HepG2 (cell line): ENCODE measurements at regions not wholly inside any gene's neighbourhood (a gene's known extent, or its start where the extent isn't known, plus 50 kb on each side); places are given as distances from the start of the nearest gene placed in this dataset.
"Not testable (repeated sequence)": the region's sequence is repeated elsewhere in the genome, so short reads cannot be mapped to it uniquely, and the experiment has no call there.

Experiments
- ATAC-seq: fragments of 200-7000 bp; cut with Tn5 transposase; 3 replicates; pipeline ENCODE4 v1.9.1; 2020; ENCODE audit warnings: mild to moderate bottlenecking, moderate library complexity
- BruUV-seq: library from RNA; stranded (reverse); fragments of 400-500 nt; replicated peaks from 2 replicates; lab custom pipeline; 2021; lab: Mats Ljungman, UMichigan
- CTCF ChIA-PET: fragments of 300-600 bp; formaldehyde crosslinking; extraction: SDS; loops from one replicate; lab custom pipeline; 2021; ENCODE audit warnings: low total read pairs, inconsistent platforms, low intra/inter-chr PET ratio; lab: Yijun Ruan, JAX
- POLR2A ChIA-PET: fragments of 350-600 bp; sonication (Branson Sonifier 250); formaldehyde crosslinking; loops from one replicate; lab custom pipeline; 2020; ENCODE audit warnings: antibody characterized with exemption, inconsistent platforms; lab: Yijun Ruan, JAX
- DNase-seq: peaks from one replicate; pipeline ENCODE4 v3.0.0-alpha.2; 2015; ENCODE audit warnings: low spot score
- FAIRE-seq: peaks from 3 replicates; lab custom pipeline; 2011; peaks lifted over from hg19 to GRCh38; lab: Jason Lieb, UNC
- H2AFZ ChIP-seq: one replicate; pipeline ENCODE4 v1.6.1; 2011; ENCODE audit warnings: low read length, inconsistent platforms
- H3K27ac ChIP-seq: fragments of 300-600 bp; 3 replicates; pipeline ENCODE4 v1.8.0; 2011; ENCODE audit warnings: mixed run types, mild to moderate bottlenecking, mixed read lengths, low read length, inconsistent platforms; ENCODE audit not compliant: insufficient read depth; ENCODE audit errors: extremely low read length
- H3K27me3 ChIP-seq, 2 experiments: fragments of 200-600 bp in 1 of 2; 2 replicates in 1 of 2; 3 replicates in 1 of 2; pipeline versions ENCODE4 v1.6.0 to v1.8.0; 2011; ENCODE audit warnings: low read length in 2 of 2, mild to moderate bottlenecking in 2 of 2, moderate library complexity in 2 of 2, inconsistent platforms in 1 of 2; ENCODE audit not compliant: insufficient read depth in 2 of 2, control insufficient read depth in 1 of 2
- H3K36me3 ChIP-seq, 2 experiments: fragments of 200-600 bp in 1 of 2; replicated peaks in 1 of 2; 2 replicates in 1 of 2; 3 replicates in 1 of 2; pipeline versions ENCODE4 v1.5.1 to v1.8.0; 2011; ENCODE audit warnings: low read length in 2 of 2, inconsistent platforms in 1 of 2; ENCODE audit not compliant: insufficient read depth in 2 of 2, control insufficient read depth in 1 of 2
- H3K4me1 ChIP-seq: 2 replicates; pipeline ENCODE4 v1.5.1; 2012; ENCODE audit warnings: low read length, inconsistent platforms; ENCODE audit not compliant: insufficient read depth
- H3K4me2 ChIP-seq: 2 replicates; pipeline ENCODE4 v1.6.0; 2011; ENCODE audit warnings: low read depth, low read length, inconsistent platforms
- H3K4me3 ChIP-seq, 3 experiments: fragments of 200-600 bp in 1 of 3; sonication (generic), shearing (Covaris generic) in 1 of 3; replicated peaks in 1 of 3; 2 replicates each; pipeline ENCODE4 v1.5.1; 2011 to 2016; ENCODE audit warnings: low read length in 3 of 3, inconsistent platforms in 2 of 3, low read depth in 2 of 3, mild to moderate bottlenecking in 2 of 3, control low read depth in 1 of 3, mixed read lengths in 1 of 3; ENCODE audit not compliant: insufficient read depth in 1 of 3
- H3K79me2 ChIP-seq: one replicate; pipeline ENCODE4 v1.6.1; 2011; ENCODE audit warnings: low read length, inconsistent platforms; ENCODE audit not compliant: insufficient read depth
- H3K9ac ChIP-seq: 2 replicates; pipeline ENCODE4 v1.6.0; 2011; ENCODE audit warnings: mild to moderate bottlenecking, low read depth, low read length, inconsistent platforms; ENCODE audit not compliant: insufficient read depth
- H3K9me3 ChIP-seq: 2 replicates; pipeline ENCODE4 v1.5.1; 2012; ENCODE audit warnings: mild to moderate bottlenecking, low read length
- H4K20me1 ChIP-seq: 2 replicates; pipeline ENCODE4 v1.6.0; 2011; ENCODE audit warnings: inconsistent platforms, mild to moderate bottlenecking, low read length, moderate library complexity; ENCODE audit not compliant: insufficient read depth
- FOSL1 ChIP-seq: sonication (generic); formaldehyde crosslinking; IDR thresholded peaks from 2 replicates; pipeline ENCODE4 v1.9.0; 2021; ENCODE audit warnings: missing genetic modification reagents, borderline replicate concordance
- GATAD1 ChIP-seq: IDR thresholded peaks from 2 replicates; pipeline ENCODE4 v1.6.1; 2016; ENCODE audit warnings: missing genetic modification reagents, missing compliant biosample characterization
- POGZ ChIP-seq: sonication (generic); formaldehyde crosslinking; IDR thresholded peaks from 2 replicates; pipeline ENCODE4 v1.4.0; 2020; ENCODE audit warnings: mild to moderate bottlenecking, missing genetic modification reagents
- SALL1 ChIP-seq: sonication (generic); formaldehyde crosslinking; IDR thresholded peaks from 2 replicates; pipeline ENCODE4 v1.8.0; 2022; ENCODE audit warnings: mild to moderate bottlenecking, missing genetic modification reagents
- ZNF253 ChIP-seq: sonication (generic); formaldehyde crosslinking; IDR thresholded peaks from 2 replicates; pipeline ENCODE4 v1.8.0; 2022; ENCODE audit warnings: mild to moderate bottlenecking, missing genetic modification reagents, borderline replicate concordance
- ZNF550 ChIP-seq: sonication (generic); formaldehyde crosslinking; IDR thresholded peaks from 2 replicates; pipeline ENCODE4 v1.4.0; 2020; ENCODE audit warnings: mild to moderate bottlenecking, missing genetic modification reagents, borderline replicate concordance
- ZSCAN31 ChIP-seq: sonication (generic); formaldehyde crosslinking; IDR thresholded peaks from 2 replicates; pipeline ENCODE4 v1.5.0; 2020; ENCODE audit warnings: low read depth, mild to moderate bottlenecking, missing genetic modification reagents
- WGBS: methylation state at CpG from one replicate; pipeline ENCODE4 v1.1.6; 2017; ENCODE audit warnings: low lambda C conversion rate; 5-methylcytosine and 5-hydroxymethylcytosine counted together
- in situ Hi-C: cut with HindIII; loops from 2 replicates; pipeline ENCODE4 v1.10.0; 2017; ENCODE audit warnings: low pct_unique_long_range_greater_than_20kb; ENCODE audit not compliant: extremely low pct_ligation_motif_present
- intact Hi-C: fragments of 100-400 bp; cut with micrococcal nuclease; formaldehyde crosslinking; loops from one replicate; pipeline ENCODE4 v1.10.0; 2022; ENCODE audit not compliant: unreplicated experiment
- TF ChIP-seq, protein P1 (sequence below), 2 experiments: sonication (generic) in 1 of 2; formaldehyde crosslinking in 1 of 2; IDR thresholded peaks; 2 replicates each; pipeline versions ENCODE4 v1.6.1 to v1.9.0; 2014 to 2022; ENCODE audit warnings: antibody characterized with exemption in 1 of 2, borderline replicate concordance in 1 of 2, inconsistent platforms in 1 of 2, low read depth in 1 of 2, missing genetic modification reagents in 1 of 2
- TF ChIP-seq, protein P2 (sequence below): IDR thresholded peaks from 2 replicates; pipeline ENCODE4 v1.6.1; 2012; ENCODE audit warnings: inconsistent platforms

DNA sequence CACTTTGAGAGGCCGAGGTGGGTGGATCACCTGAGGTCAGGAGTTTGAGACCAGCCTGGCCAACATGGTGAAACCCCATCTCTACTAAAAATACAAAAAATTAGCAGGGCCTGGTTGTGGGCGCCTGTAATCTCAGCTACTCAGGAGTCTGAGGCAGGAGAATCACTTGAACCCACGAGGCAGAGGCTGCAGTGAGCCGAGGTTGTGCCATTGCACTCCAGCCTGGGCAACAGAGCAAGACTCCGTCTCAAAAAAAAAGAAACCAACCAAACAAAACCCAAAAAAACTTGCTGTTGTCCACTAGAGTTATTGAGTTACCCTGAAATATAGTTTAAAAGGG lies 186.7 kb downstream of the GOLGA6L6 start:
- H4K20me1 ChIP-seq, intact Hi-C loops, in situ Hi-C loops, DNase-seq, H3K4me2 ChIP-seq, H3K79me2 ChIP-seq, H3K36me3 ChIP-seq, ATAC-seq, FAIRE-seq, H3K27ac ChIP-seq, H2AFZ ChIP-seq, BruUV-seq, H3K27me3 ChIP-seq, H3K9me3 ChIP-seq, H3K4me3 ChIP-seq, H3K4me1 ChIP-seq, POLR2A ChIA-PET, H3K9ac ChIP-seq: not testable (repeated sequence)
- 6% methylated on average over 5 of the region's 5 CpGs for WGBS
- CTCF ChIA-PET: interaction anchor here (3.0 kb wide), 1 partner anchor 1869 kb away, joined by 32 read pairs; no protein-coding TSS in a partner anchor

DNA sequence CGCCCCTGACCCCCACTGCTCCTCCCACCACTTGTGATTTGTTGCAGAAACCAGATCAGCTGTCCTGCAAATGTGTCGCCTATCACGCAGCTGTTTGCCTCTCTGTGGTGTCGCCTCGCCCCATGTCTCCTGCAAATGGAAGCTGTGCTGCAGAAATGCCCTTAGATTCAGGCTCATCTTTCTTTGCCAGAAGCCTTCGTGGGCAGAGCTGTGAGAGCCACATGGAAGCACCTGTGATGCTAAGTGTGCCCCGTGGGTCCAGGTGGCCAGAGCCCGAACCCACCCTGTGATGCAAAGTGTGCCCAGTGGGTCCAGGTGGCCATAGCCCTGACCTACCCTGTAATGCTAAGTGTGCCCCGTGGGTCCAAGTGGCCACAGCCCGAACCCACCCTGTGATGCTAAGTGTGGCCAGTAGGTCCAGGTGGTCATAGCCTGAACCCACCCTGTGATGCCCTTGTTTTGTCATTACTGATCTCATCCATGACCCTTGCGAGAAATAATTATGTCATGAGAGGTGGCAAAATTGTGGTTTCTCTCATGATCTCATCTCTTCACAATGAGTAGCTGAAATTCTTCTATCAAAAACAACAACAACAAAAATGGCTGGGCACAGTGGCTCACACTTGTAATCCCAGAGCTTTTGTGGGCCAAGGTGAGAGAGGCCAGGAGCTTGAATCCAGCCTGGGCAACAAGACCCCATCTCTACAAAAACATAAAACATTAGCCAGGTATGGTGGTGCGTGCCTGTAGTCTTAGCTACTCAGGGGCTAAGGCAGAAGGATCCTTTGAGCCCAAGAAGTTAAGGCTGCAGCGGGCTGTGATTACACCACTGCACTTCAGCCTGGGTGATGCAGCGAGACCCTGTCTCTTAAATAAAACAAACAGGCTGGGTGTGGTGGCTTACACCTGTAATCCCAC lies 187.4 kb downstream of the GOLGA6L6 start:
- Histone ChIP-seq H3K27ac (no peak overlapping the region), H3K9ac (no peak overlapping the region), H2AFZ (no peak overlapping the region), H3K36me3 (no peaks in the 10 kb centered on the region), H3K4me1 (no peaks in the 10 kb centered on the region), H3K79me2 (no peaks in the 10 kb centered on the region), H3K4me2 (no peak overlapping the region), H4K20me1 (no peaks in the 10 kb centered on the region), H3K27me3 (no peaks in the 10 kb centered on the region), H3K4me3 (no peak overlapping the region), H3K9me3 (no peaks in the 10 kb centered on the region)
- CTCF ChIA-PET: no interaction called here
- intact Hi-C loops: no loop called here
- FAIRE-seq (no peak), DNase-seq (no peak), ATAC-seq (no peak)
- no TSS peak for BruUV-seq
- POLR2A ChIA-PET: no interaction called here
- 28% methylated on average over 13 of the region's 14 CpGs for WGBS
- in situ Hi-C loops: no loop called here
- no peak for TF ChIP-seq POGZ (CRISPR knock-in tag)
- TF ChIP-seq ZNF253 (CRISPR knock-in tag): no peak
- no peak for TF ChIP-seq SALL1
- TF ChIP-seq, protein P1, sequence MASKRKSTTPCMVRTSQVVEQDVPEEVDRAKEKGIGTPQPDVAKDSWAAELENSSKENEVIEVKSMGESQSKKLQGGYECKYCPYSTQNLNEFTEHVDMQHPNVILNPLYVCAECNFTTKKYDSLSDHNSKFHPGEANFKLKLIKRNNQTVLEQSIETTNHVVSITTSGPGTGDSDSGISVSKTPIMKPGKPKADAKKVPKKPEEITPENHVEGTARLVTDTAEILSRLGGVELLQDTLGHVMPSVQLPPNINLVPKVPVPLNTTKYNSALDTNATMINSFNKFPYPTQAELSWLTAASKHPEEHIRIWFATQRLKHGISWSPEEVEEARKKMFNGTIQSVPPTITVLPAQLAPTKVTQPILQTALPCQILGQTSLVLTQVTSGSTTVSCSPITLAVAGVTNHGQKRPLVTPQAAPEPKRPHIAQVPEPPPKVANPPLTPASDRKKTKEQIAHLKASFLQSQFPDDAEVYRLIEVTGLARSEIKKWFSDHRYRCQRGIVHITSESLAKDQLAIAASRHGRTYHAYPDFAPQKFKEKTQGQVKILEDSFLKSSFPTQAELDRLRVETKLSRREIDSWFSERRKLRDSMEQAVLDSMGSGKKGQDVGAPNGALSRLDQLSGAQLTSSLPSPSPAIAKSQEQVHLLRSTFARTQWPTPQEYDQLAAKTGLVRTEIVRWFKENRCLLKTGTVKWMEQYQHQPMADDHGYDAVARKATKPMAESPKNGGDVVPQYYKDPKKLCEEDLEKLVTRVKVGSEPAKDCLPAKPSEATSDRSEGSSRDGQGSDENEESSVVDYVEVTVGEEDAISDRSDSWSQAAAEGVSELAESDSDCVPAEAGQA (IDR thresholded peaks at IDR 0.05; ENCODE audit: low read depth): no peak
- TF ChIP-seq, protein P1 (CRISPR knock-in tag; IDR thresholded peaks at IDR 0.05; ENCODE audit: borderline replicate concordance): no peak
- no peak for TF ChIP-seq ZSCAN31 (CRISPR knock-in tag)
- TF ChIP-seq, protein P2, sequence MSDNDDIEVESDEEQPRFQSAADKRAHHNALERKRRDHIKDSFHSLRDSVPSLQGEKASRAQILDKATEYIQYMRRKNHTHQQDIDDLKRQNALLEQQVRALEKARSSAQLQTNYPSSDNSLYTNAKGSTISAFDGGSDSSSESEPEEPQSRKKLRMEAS: no peak
- TF ChIP-seq FOSL1 (CRISPR knock-in tag): no peak
- TF ChIP-seq ZNF550 (CRISPR knock-in tag): no peak
- TF ChIP-seq GATAD1: no peak
